HG03280 (cell line): ENCODE measurements at regions not wholly inside any gene's neighbourhood (a gene's known extent, or its start where the extent isn't known, plus 50 kb on each side); places are given as distances from the start of the nearest gene placed in this dataset.
"Not testable (repeated sequence)": the region's sequence is repeated elsewhere in the genome, so short reads cannot be mapped to it uniquely, and the experiment has no call there.

Source experiments
- ATAC-seq: cut with Tn5 transposase; IDR thresholded peaks from one replicate; pipeline ENCODE4 v1.9.1; 2021; ENCODE audit warnings: mild to moderate bottlenecking, moderate library complexity; ENCODE audit not compliant: unreplicated experiment

- no peak for ATAC-seq
These were observed 559.1 kb upstream of the TRPC7 start for GRCh38 chr5:136924490-136924889.

GRCh38 chr5:136910625-136911024 lies 545.3 kb upstream of the TRPC7 start:
- no peak for ATAC-seq

DNA sequence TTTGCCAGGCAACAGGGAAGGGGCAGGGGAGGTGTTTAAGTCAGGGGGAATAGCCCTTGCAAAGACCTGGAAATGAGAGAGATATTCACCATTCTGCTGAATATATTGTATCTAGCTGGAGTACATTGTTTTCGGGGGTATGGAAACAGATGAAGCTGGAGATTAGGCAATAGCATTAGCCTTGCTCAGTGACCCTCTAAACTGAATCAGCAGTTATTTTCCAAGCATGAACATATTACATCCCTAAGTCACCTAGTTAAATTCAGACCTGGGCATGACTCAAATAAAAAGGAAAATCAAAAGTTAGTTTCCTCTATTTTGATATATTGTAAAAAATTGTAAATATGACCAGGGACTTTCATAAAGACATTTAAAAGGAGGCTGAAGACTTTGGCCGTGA lies 544.6 kb upstream of the TRPC7 start:
- no peak for ATAC-seq

- no peak for ATAC-seq
These were observed 542.0 kb upstream of the TRPC7 start for GRCh38 chr5:136907371-136907770.

- no peak for ATAC-seq
These were observed 541.2 kb upstream of the TRPC7 start for GRCh38 chr5:136906545-136906944.

- no peak for ATAC-seq
These were observed 540.2 kb upstream of the TRPC7 start for GRCh38 chr5:136905571-136905970.

GRCh38 chr5:136894070-136894469 lies 528.7 kb upstream of the TRPC7 start:
- no peak for ATAC-seq

DNA sequence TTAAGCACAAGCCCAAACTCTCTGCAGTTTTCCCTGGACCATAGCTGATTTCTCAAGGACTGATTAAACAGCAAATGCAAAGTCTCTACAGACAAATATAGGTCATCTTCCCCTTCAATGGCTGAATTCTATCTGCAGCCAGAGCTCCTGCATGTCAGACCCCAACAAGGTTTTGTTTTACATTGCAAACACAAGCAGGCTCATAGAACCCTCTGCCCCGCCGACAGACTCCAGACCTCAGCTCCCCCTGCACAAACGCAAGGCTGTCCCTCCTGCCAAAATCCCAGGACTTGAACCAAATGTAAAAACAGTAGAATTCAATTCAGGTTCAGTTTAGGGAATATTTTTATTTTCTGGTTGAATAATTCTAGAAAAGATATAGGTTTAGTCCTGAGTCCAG lies 526.7 kb upstream of the TRPC7 start:
- no peak for ATAC-seq

DNA sequence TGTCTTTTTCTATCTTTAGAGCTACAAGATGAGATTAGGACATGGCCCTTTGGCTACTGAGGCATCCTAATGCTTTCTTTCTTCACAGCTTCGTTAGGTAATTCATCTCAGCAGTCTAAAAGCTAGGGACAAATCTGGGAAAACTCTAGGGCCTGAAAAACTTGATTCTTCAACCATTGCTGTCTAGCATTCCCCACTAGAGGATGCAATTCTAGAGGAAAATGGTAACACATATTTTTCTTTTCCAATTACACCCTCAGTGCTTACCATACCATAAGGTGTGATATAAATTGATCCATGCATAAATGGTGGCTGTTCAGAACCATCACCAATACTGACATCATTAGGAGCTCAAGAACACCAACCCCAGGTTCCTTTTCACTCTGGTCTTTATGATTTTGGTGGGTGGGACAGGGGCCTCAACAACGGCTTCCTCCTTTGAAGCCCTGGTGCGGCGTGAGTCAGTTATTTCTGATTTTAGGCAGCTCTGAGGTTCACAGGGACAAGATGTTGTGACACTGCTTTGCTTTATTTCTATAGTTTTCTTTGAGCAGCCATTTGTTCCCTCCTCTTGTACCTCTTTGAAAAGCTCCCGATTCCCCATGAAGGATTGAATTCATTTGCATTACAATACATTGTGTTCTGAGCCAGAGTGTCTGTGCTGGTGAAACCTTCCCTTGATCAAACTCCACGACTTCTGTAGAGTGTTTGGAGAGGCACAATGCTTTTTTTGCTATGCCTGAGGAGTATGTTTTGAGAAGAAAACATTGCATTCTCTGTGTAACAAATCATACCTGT lies 526.0 kb upstream of the TRPC7 start:
- ATAC-seq = no peak

- ATAC-seq = no peak
These were observed 525.2 kb upstream of the TRPC7 start for GRCh38 chr5:136890431-136891148.

GRCh38 chr5:136886608-136887007 lies 521.3 kb upstream of the TRPC7 start:
- no peak for ATAC-seq

GRCh38 chr5:136864960-136865359 lies 499.6 kb upstream of the TRPC7 start:
- no peak for ATAC-seq

GRCh38 chr5:136856648-136857047 lies 491.3 kb upstream of the TRPC7 start:
- no peak for ATAC-seq

DNA sequence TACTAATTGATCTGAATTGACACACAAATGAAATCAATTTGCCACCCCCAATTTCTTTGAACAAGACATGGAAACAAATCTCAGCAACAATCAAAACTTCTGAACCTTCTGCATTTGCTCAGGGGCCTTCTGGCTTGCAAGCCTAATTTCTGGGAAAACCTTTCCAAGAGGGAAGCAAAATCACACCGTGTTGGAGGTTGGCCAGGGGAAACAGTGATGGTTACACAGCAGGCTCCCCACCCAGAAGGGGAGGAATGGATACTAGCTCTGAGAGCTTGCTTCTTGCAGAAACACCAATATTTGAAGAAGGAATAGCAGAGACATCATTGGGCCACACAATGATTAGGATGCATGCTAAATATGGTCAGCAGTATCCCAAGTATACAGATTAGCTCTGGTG lies 488.6 kb upstream of the TRPC7 start:
- no peak for ATAC-seq

GRCh38 chr5:136840601-136841000 lies 475.3 kb upstream of the TRPC7 start:
- no peak for ATAC-seq

GRCh38 chr5:136836093-136836492 lies 470.7 kb upstream of the TRPC7 start:
- ATAC-seq = no peak

DNA sequence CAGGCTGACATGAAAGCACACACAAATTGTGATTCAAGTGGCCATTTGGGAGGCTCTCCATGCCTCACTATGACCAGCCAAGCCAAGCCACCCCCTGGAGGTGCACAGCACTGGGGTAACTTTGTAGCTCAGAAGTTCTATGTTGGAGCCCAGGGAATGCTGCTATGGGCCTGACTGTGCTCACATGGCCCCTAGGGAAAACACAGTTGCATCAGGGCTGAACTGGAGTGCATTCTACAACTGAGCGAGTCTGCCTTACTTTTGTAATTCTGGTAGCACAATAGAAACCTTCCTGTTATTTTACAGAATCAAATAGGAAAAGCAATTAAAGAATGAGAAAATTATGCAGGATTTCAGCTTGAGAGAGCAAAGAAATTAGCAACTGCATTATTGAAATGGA lies 455.5 kb upstream of the TRPC7 start:
- ATAC-seq = no peak

- no peak for ATAC-seq
These were observed 454.4 kb upstream of the TRPC7 start for GRCh38 chr5:136819526-136820302.

DNA sequence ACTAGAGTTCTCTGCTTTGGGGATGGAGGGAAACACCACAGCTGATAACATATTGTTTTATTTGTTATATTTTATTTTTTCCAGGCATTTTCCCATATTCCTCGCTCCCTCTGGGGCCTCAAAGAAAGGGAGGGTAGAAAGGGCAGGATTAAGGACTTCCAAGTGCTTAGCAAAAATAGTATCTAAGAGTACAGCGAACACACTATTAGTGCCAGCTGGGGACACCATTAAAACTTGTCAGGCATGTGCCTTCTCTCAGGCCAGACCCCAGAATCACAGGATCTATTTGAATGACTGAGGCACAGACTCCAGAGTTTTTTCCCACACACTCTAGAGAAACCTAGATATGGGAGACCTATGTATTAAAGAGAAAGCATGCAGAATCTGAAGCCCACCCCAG lies 451.0 kb upstream of the TRPC7 start:
- ATAC-seq = no peak

GRCh38 chr5:136814619-136815378 lies 449.5 kb upstream of the TRPC7 start:
- no peak for ATAC-seq

DNA sequence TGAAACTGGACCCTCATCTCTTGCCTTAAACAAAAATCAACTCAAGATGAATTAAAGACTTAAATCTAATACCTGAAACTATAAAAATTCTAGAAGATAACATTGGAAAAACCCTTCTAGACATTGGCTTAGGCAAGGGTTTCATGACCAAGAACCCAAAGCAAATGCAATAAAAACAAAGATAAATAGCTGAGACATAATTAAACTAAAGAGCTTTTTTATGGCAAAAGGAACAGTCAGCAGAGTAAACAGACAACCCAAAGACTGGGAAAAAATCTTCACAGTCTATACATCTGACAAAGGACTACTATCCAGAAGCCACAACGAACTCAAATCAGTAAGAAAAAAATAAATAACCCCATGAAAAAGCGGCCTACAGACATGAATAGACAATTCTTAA lies 446.9 kb upstream of the TRPC7 start:
- ATAC-seq = not testable (repeated sequence)
